GM21717 (cell line): ENCODE measurements at regions not wholly inside any gene's neighbourhood (a gene's known extent, or its start where the extent isn't known, plus 50 kb on each side); places are given as distances from the start of the nearest gene placed in this dataset.
A peak's percentile ranks its signal among the peaks of the same experiment; 100 is the strongest.
"Not testable (repeated sequence)": the region's sequence is repeated elsewhere in the genome, so short reads cannot be mapped to it uniquely, and the experiment has no call there.

Source experiments
- ATAC-seq: cut with Tn5 transposase; IDR thresholded peaks from one replicate; pipeline ENCODE4 v1.9.1; 2021; ENCODE audit warnings: mild to moderate bottlenecking, moderate library complexity; ENCODE audit not compliant: unreplicated experiment

- not testable (repeated sequence) for ATAC-seq
Measured at GRCh38 chr6:166846446-166847142, 109.8 kb downstream of the RNASET2 start.

GRCh38 chr6:166842607-166843006 is 113.7 kb downstream of the RNASET2 start:
- ATAC-seq = no peak

DNA sequence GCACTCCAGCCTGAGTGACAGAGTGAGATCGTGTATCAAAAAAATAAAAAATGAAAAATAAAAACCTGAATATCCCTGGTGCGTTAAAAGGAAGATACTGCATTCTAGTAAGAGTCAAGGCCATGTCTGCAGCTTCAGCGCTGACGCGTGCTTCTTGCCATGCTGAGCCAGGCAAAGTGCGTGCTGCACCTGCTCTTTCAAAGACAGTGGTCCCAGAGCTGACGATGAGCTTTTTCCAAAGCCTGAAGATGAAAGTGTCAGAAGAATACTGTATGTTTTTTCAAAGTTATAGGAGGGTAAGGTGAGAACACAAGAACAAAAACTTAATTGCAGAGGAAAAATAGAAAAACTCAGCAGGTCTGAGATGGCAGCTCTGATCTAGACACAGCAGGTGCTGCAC is 115.1 kb downstream of the RNASET2 start:
- ATAC-seq = no peak

- ATAC-seq = no peak
Measured at GRCh38 chr6:166839569-166839968, 116.8 kb downstream of the RNASET2 start.

DNA sequence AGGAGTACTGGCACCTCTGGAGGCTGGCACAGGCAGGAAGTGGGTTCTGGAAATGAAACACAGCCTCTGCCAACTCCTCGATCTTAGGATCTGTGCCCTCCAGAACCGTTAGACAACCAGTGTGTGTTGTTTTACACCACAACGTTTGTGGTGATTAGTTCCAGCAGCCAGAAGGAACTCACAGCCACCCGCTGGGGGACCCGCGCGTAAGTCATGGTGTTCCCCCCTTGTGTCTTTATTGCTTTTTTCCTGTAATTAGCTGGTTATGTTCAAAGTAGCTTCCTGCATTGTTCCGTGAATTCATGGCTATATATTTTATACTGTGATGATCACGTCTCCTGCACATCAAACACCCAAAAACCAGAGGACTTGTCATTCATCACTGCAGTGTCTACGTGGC is 117.4 kb downstream of the RNASET2 start:
- no peak for ATAC-seq

DNA sequence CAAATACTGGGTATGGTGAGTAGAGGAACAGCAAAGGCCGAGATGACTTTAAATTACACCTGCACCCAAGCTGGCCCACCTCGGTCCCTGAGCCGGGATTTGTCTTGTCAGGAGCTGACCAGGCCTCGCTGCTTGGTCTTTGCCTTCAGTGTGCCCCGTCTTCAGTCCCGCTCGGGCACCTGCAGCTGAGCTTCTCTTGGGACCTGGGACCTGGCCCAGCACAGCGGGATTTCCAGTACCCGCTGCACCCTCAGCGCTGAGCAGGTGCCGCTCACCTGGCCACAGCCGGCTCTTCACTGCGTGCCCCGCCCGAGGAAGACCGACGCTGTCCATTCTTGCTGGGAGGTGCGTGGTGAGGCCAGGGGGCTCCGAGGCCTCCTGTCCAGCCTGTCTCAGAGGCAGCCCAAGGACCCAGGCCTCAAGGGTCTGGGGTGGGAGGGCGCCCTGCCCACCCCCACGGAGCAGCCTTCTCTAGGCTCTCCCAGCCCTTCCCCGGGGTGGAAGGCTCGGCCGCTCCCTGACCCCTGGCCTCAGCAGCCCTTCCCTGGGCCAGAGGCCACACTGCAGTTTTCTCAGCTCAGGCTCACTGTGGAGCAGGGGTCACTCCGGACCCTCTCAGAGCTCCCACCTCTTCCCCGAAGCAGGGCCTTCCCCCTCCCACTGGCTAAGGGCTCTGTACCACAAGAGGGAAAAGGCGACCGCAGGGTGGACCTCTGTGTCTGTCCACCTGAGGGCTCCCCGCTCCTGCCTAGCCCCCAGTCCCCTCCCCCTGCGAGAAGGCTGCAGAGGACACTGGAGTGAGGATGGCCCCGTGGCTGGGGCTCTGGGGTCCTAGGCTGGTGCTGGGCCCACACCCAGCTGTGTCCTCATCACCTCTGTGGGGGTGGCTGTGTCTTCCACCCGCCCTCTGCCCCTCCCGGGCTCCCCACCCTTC is 119.3 kb downstream of the RNASET2 start:
- ATAC-seq = no peak

DNA sequence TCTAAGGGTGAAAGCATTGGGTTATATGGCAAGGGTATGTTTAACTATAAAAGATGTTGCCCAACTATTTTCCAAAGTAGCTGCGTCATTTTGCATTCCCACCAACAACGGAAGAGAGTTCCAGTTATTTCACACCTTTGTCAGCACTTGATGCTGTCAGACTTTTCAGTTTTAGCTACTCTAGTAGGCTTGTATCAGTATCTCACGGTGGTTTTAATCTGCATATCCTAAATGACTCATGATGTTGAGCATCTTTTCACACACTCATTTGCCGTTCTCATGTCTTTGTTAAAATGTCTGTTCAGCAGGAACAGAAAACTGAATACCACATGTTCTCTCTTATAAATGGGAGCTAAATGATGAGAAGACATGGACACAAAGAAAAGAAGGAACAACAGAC is 122.3 kb downstream of the RNASET2 start:
- no peak for ATAC-seq

- ATAC-seq = peak; percentile 24
Measured at GRCh38 chr6:166830891-166831363, 125.4 kb downstream of the RNASET2 start.

DNA sequence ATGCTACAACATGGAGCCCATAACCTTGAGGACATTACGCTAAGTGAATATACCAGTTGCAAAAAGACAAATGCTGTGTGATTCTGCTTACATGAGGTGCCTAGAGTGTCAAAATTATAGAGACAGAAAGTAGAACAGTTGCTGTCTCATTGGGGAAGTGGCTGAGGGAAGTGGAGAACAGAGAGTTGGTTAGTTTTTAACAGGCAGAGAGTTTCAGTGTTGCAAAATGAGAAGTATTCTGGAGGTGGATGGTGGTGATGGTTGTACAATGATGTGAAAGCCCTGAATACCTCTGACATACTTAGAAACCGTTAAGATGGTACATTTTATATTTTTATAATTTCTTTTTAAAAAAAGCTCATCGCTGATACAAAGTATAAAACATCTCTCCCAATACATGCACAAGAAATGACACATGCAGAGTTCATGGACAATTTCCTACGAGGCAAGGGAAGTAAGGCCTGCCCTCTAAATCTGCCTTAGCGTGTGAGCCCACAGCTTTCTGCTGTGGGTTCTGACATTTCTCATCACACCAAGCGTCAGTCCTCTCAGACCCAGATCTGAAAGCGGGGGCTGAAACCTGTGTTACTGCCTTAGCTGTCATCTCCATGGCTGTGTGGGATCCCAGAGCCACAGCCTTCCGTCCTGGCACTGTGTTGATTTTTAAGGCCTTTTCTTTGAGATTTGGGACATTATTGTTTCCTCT is 126.0 kb downstream of the RNASET2 start:
- ATAC-seq = peak; percentile 95

- ATAC-seq = no peak
Measured at GRCh38 chr6:166826264-166826663, 130.1 kb downstream of the RNASET2 start.

DNA sequence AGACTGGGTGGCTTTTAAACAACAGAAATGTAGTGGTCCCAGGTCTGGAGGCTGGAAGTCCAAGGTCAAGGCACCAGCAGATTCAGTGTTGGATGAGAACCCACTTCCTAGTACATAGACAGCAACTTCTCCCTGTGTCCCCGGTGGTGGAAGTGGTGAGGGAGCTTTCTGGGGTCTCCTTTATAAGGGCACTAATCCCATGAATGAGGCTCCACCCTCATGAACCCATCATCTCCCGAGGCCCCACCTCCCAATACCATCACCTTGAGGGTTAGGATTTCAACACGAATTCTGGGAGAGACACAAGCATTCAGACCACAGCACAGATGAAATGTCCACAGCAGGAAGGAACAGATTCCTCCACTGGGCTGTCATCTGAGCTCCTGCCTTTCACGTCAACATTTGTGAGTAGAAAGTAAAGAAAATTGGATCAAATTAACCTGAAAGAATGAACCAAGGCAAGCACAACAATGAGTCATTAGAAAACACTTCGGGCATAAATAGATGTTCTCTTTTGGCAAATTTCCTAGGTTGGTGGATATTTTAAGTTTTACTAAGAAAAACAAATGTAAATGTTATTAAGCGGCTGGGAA is 130.7 kb downstream of the RNASET2 start:
- no peak for ATAC-seq

- no peak for ATAC-seq
Measured at GRCh38 chr6:166824880-166825250, 131.5 kb downstream of the RNASET2 start.

DNA sequence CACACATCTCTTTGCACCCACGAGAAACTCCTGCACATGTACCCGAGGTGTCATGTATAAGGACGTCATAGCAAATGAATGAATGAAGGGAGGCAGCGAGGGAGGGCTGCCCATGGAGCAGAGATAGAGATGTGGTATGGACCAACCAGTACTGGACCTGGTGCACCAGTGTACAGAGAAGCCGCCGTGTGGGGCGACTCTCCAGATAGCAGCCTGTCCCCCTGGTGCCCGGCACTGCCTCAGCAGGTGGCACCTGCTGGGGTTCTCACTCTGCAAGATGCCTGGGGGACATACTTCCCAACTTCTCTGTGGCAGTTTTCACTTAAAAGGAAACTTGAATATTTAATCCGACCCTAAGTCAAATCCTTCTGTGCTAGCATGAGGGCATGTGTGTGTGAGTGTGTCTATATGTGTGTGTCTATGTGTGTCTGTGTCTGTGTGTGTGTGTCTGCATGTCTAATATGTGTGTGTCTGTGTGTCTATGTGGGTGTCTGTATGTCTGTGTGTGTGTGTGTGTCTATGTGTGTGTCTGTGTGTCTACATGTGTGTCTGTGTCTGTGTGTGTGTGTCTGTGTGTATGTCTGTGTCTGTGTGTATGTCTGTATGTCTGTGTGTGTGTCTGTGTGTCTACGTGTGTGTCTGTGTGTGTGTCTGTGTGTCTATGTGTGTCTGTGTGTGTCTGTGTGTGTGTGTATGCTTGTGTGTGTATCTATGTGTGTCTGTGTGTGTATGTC is 132.0 kb downstream of the RNASET2 start:
- ATAC-seq = no peak

DNA sequence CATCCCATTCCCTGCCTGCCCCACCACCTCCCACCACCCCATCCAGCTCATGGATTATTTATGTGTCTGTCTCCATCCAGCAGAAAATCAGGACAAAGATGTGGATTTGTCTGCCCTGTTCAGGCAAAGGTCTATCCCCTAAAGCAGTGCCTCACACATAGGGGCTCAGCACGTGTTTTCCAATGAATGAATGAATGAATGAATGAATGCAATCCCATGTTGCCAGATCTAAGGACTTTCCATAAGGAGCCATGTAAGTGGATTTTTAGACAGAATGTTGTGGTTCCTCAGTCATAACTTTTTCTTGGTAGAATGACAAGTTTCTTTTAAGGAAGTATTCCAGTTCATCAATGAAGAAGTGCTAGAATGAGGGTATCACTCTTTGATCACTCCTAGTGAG is 133.7 kb downstream of the RNASET2 start:
- ATAC-seq = no peak

DNA sequence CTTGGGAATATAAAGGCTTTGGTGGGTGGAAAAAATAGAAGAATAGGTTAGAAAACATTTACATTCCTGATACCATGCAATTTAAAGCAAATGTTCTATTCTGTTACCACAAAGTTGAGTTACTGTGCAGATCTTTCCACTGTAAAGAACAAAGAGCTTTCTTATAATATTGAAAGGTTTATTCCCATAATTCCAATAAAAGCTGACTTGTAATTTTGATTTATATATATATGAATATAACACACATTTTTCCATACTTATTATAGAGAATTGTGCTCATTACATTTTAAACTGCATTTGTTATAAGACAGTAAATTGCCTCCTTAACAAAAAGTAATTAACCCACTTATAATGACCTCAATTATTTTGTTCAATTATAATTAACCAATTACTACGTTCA is 135.9 kb downstream of the RNASET2 start:
- ATAC-seq = no peak

GRCh38 chr6:166820070-166820469 is 136.3 kb downstream of the RNASET2 start:
- ATAC-seq = no peak

GRCh38 chr6:166815629-166816028 is 140.7 kb downstream of the RNASET2 start:
- ATAC-seq = no peak

DNA sequence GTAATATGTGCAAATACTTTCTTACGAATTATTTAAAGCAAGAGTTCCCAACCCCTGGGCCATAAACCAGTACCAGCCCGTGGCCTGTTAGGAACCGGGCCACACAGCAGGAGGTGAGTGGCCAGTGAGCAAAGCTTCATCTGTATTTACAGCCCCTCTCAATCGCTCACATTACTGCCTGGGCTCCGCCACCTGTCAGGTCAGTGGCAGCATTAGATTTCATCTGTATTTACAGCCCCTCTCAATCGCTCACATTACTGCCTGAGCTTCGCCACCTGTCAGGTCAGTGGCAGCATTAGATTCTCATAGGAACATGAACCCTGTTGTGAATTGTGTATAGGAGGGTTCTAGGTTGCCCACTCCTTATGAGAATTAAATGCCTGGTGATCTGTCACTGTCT is 142.0 kb downstream of the RNASET2 start:
- no peak for ATAC-seq

DNA sequence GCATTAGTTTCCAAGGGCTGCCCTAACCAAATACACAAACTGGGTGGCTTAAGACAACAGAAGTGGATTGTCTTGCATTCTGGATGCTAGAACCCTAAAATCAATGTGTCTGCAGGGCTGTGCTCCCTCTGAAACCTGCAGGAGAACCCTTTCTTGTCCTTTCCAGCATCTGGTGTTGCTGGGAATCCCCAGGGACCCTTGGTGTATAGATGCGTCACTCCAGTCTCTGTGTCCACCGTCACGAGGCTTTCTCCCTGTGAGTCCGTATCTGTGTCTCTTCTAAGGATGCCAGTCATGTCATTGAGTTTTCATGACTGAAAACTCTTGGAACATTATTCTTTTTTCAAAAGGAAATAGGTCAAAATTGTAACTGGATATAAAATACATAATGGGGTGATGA is 142.9 kb downstream of the RNASET2 start:
- ATAC-seq = no peak

GRCh38 chr6:166810864-166811263 is 145.5 kb downstream of the RNASET2 start:
- no peak for ATAC-seq
